K562 (cell line): ENCODE measurements at regions not wholly inside any gene's neighbourhood (a gene's known extent, or its start where the extent isn't known, plus 50 kb on each side); places are given as distances from the start of the nearest gene placed in this dataset.

Experiments used
- EP400 ChIP-seq: fragments of 450-650 bp; IDR thresholded peaks from 2 replicates; pipeline ENCODE4 v1.6.1; 2017; ENCODE audit warnings: antibody characterized with exemption, mild to moderate bottlenecking, moderate library complexity
- POLR2AphosphoS2 ChIP-seq: IDR thresholded peaks from 2 replicates; pipeline ENCODE4 v1.6.1; 2012; ENCODE audit warnings: low read length, improper control_type of control experiment
- POLR3A ChIP-seq: IDR thresholded peaks from 2 replicates; pipeline ENCODE4 v1.6.1; 2011; ENCODE audit warnings: borderline replicate concordance, mild to moderate bottlenecking, moderate library complexity; ENCODE audit not compliant: insufficient read length, insufficient read depth; ENCODE audit errors: extremely low read depth
- RBM25 ChIP-seq: fragments of 200-400 bp; formaldehyde crosslinking; IDR thresholded peaks from 2 replicates; pipeline ENCODE4 v1.6.1; 2018; ENCODE audit warnings: low read length, low read depth, moderate library complexity; ENCODE audit not compliant: severe bottlenecking
- ZNF212 ChIP-seq: fragments of 450-650 bp; formaldehyde crosslinking; IDR thresholded peaks from 2 replicates; pipeline ENCODE4 v1.4.0; 2020; ENCODE audit warnings: mild to moderate bottlenecking
- TF ChIP-seq, protein P1 (sequence below): fragments of 200-800 bp; sonication (Bioruptor generic); IDR thresholded peaks from 2 replicates; pipeline ENCODE4 v1.6.1; 2016; ENCODE audit warnings: missing genetic modification characterization, missing compliant biosample characterization

- no peak for TF ChIP-seq POLR2AphosphoS2
- TF ChIP-seq, protein P1, sequence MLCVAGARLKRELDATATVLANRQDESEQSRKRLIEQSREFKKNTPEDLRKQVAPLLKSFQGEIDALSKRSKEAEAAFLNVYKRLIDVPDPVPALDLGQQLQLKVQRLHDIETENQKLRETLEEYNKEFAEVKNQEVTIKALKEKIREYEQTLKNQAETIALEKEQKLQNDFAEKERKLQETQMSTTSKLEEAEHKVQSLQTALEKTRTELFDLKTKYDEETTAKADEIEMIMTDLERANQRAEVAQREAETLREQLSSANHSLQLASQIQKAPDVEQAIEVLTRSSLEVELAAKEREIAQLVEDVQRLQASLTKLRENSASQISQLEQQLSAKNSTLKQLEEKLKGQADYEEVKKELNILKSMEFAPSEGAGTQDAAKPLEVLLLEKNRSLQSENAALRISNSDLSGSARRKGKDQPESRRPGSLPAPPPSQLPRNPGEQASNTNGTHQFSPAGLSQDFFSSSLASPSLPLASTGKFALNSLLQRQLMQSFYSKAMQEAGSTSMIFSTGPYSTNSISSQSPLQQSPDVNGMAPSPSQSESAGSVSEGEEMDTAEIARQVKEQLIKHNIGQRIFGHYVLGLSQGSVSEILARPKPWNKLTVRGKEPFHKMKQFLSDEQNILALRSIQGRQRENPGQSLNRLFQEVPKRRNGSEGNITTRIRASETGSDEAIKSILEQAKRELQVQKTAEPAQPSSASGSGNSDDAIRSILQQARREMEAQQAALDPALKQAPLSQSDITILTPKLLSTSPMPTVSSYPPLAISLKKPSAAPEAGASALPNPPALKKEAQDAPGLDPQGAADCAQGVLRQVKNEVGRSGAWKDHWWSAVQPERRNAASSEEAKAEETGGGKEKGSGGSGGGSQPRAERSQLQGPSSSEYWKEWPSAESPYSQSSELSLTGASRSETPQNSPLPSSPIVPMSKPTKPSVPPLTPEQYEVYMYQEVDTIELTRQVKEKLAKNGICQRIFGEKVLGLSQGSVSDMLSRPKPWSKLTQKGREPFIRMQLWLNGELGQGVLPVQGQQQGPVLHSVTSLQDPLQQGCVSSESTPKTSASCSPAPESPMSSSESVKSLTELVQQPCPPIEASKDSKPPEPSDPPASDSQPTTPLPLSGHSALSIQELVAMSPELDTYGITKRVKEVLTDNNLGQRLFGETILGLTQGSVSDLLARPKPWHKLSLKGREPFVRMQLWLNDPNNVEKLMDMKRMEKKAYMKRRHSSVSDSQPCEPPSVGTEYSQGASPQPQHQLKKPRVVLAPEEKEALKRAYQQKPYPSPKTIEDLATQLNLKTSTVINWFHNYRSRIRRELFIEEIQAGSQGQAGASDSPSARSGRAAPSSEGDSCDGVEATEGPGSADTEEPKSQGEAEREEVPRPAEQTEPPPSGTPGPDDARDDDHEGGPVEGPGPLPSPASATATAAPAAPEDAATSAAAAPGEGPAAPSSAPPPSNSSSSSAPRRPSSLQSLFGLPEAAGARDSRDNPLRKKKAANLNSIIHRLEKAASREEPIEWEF (CRISPR knock-in tag): no peak
- no peak for TF ChIP-seq RBM25
- TF ChIP-seq POLR3A: no peak
- no peak for TF ChIP-seq EP400
- TF ChIP-seq ZNF212: no peak
These were observed 62.3 kb downstream of the SPRING1 start (continued) for GRCh38 chr12:116675339-116676107.
